ENCODE measurements at regions not wholly inside any gene's neighbourhood (a gene's known extent, or its start where the extent isn't known, plus 50 kb on each side); places are given as distances from the start of the nearest gene placed in this dataset.
"Not testable (repeated sequence)": the region's sequence is repeated elsewhere in the genome, so short reads cannot be mapped to it uniquely, and the experiment has no call there.

GRCh38 chr6:85287654-85288053 lies 162.2 kb upstream of the NT5E start:
- FAIRE-seq (no peak), ATAC-seq (no peak), DNase-seq (no peak)
- Histone ChIP-seq H3K4me3 (no peak overlapping the region), H3K27me3 (no peaks in the 10 kb centered on the region), H3K27ac (no peak overlapping the region), H3K9me3 (no peaks in the 10 kb centered on the region), H3K36me3 (no peaks in the 10 kb centered on the region), H3K4me1 (no peaks in the 10 kb centered on the region)
- intact Hi-C loops (cut with DNase I): no loop called here
- TF ChIP-seq, protein P1, sequence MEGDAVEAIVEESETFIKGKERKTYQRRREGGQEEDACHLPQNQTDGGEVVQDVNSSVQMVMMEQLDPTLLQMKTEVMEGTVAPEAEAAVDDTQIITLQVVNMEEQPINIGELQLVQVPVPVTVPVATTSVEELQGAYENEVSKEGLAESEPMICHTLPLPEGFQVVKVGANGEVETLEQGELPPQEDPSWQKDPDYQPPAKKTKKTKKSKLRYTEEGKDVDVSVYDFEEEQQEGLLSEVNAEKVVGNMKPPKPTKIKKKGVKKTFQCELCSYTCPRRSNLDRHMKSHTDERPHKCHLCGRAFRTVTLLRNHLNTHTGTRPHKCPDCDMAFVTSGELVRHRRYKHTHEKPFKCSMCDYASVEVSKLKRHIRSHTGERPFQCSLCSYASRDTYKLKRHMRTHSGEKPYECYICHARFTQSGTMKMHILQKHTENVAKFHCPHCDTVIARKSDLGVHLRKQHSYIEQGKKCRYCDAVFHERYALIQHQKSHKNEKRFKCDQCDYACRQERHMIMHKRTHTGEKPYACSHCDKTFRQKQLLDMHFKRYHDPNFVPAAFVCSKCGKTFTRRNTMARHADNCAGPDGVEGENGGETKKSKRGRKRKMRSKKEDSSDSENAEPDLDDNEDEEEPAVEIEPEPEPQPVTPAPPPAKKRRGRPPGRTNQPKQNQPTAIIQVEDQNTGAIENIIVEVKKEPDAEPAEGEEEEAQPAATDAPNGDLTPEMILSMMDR (IDR thresholded peaks at IDR 0.05): no peak
- WGBS, 2 donors: 67 to 78% methylated on average over 9 of the region's 9 CpGs

DNA sequence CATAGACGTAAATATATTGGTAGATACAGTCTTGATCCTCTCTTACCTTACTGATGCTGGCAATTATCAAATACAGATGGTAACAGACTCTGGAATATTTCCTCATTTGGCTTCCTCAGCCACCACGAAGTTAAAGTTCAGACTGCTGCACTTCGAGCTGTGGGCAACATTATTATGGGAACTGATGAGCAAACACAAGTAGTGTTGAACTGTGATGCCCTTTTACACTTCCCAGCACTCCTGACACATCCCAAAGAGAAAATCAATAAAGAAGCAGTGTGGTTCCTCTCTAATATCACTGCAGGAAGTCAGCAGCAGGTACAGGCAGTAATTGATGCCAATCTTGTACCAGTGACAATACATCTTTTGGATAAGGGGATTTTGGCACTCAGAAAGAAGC lies 162.7 kb upstream of the NT5E start:
- no peaks in the 10 kb centered on the region for H3K27me3 ChIP-seq

DNA sequence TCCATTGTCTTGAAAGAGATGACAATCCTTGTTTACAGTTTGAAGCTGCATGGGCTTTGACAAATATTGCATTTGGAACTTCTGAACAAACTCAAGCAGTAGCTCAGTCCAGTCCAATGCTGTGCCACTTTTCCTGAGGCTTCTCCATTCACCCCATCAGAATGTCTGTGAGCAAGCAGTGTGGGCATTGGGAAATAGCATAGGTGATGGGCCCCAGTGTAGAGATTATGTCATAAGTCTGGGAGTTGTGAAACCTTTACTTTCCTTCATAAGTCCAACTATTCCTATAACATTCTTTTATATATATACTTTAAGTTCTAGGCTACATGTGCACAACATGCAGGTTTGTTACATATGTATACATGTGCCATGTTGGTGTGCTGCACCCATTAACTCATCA lies 163.4 kb upstream of the NT5E start:
- H3K27ac ChIP-seq; intact Hi-C loops (cut with DNase I); H3K4me1 ChIP-seq; H3K27me3 ChIP-seq; FAIRE-seq; H3K4me3 ChIP-seq; ATAC-seq; H3K9me3 ChIP-seq; DNase-seq; H3K36me3 ChIP-seq: not testable (repeated sequence)

More for the DNA sequence above, 162.7 kb upstream of the NT5E start:
- FAIRE-seq (no peak), ATAC-seq (no peak), DNase-seq (no peak)
- no peaks in the 10 kb centered on the region for H3K4me1 ChIP-seq
- H3K4me3 ChIP-seq: no peak overlapping the region
- no peaks in the 10 kb centered on the region for H3K36me3 ChIP-seq
- H3K9me3 ChIP-seq: no peaks in the 10 kb centered on the region
- no peak overlapping the region for H3K27ac ChIP-seq
- 29 to 36% methylated on average over 3 of the region's 3 CpGs for WGBS, 2 donors
- intact Hi-C loops (cut with DNase I): no loop called here
- TF ChIP-seq, protein P1 (IDR thresholded peaks at IDR 0.05): no peak

DNA sequence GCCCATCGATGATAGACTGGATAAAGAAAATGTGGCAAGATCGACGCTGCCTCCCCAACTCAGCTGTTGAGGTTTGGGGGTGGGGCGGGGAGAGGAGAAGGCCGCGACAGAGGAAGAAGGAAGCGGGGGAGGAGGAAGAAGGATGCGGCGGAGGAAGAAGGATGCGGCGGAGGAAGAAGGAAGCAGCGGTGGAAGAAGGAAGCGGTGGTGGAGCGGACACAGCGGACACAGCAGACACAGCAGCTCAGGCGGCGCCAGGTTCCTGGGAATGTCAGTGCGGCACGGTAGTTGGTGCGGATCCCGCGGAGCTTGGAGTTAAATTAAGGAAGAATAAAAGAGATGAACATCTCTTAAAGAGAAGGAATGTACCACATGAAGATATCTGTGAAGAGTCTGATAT lies 163.9 kb upstream of the NT5E start:
- ATAC-seq (no peak), FAIRE-seq (no peak), DNase-seq (no peak)
- no peaks in the 10 kb centered on the region for H3K9me3 ChIP-seq
- TF ChIP-seq, protein P1 (IDR thresholded peaks at IDR 0.05): no peak
- no peaks in the 10 kb centered on the region for H3K27me3 ChIP-seq
- WGBS, 2 donors: 83 to 85% methylated on average over 22 of the region's 22 CpGs
- no peak overlapping the region for H3K27ac ChIP-seq
- no peaks in the 10 kb centered on the region for H3K4me1 ChIP-seq
- no peaks in the 10 kb centered on the region for H3K36me3 ChIP-seq
- intact Hi-C loops (cut with DNase I): no loop called here
- no peak overlapping the region for H3K4me3 ChIP-seq

DNA sequence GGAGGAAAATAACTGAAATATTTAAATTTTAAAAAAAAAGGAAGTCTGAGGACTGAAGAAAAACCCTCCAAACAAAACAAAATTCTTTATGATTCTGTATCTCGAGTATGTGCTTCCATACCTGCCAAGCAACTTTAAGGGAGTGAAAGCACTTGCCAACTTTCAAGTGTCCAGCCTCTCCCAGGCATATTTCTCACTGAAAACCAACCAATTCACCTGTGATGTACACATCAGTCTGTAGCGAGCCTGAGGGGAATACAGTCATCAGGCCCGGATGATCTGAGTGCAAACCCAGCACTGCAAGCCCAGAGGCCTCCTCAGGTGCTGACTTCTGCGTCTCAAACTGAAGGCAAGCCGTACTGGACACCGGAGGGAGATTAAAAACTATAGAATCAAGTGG lies 164.8 kb upstream of the NT5E start:
- 55 to 69% methylated on average over 6 of the region's 6 CpGs for WGBS, 2 donors
- Histone ChIP-seq H3K27me3 (no peaks in the 10 kb centered on the region), H3K27ac (no peak overlapping the region), H3K4me1 (no peaks in the 10 kb centered on the region), H3K4me3 (no peak overlapping the region), H3K36me3 (no peaks in the 10 kb centered on the region), H3K9me3 (no peaks in the 10 kb centered on the region)
- intact Hi-C loops (cut with DNase I): no loop called here
- ATAC-seq: no peak
- no peak for DNase-seq
- FAIRE-seq: no peak
- TF ChIP-seq, protein P1 (IDR thresholded peaks at IDR 0.05): no peak

DNA sequence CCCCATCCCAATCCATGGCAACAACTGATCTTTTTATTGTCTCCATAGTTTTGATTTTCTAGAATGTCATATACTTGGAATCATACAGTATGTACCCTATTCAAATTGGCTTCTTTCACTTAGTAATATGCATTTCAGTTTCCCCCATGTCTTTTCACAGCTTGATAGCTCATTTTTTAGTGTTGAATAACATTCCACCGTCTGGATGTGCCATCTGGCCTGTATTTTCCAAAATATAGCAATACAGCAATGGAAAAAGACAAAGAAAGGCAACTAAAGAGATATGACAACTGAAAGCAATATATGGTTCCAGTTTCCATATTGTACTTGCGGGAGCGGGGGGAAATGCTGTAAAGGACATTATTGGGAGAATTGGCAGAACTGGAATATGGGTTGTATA lies 166.4 kb upstream of the NT5E start:
- intact Hi-C loops (cut with DNase I): no loop called here
- no peaks in the 10 kb centered on the region for H3K36me3 ChIP-seq
- H3K9me3 ChIP-seq: no peaks in the 10 kb centered on the region
- no peak overlapping the region for H3K4me3 ChIP-seq
- DNase-seq (no peak), FAIRE-seq (no peak), ATAC-seq (no peak)
- WGBS, 2 donors: 62 to 72% methylated on average over 3 of the region's 3 CpGs
- H3K27ac ChIP-seq: no peak overlapping the region
- TF ChIP-seq, protein P1 (IDR thresholded peaks at IDR 0.05): no peak
- no peaks in the 10 kb centered on the region for H3K27me3 ChIP-seq
- H3K4me1 ChIP-seq: no peaks in the 10 kb centered on the region
